CD4-positive, alpha-beta T cell treated with Interleukin-21 for 1 hour (primary cell): ENCODE measurements at regions not wholly inside any gene's neighbourhood (a gene's known extent, or its start where the extent isn't known, plus 50 kb on each side); places are given as distances from the start of the nearest gene placed in this dataset.
A peak's percentile ranks its signal among the peaks of the same experiment; 100 is the strongest.

ENCODE experiments used
- DNase-seq: peaks from one replicate; pipeline ENCODE4 v3.0.0-alpha.2; 2020

GRCh38 chr2:238727585-238728329 is 120.1 kb upstream of the TWIST2 start:
- DNase-seq, result no peak

- no peak for DNase-seq
Measured at GRCh38 chr2:238728330-238729260, 119.3 kb upstream of the TWIST2 start.

- DNase-seq, result no peak
Measured at GRCh38 chr2:238729261-238729935, 118.5 kb upstream of the TWIST2 start.

GRCh38 chr2:238730001-238730669 is 117.8 kb upstream of the TWIST2 start:
- no peak for DNase-seq

- no peak for DNase-seq
Measured at GRCh38 chr2:238730881-238731280, 117.0 kb upstream of the TWIST2 start.

- peak; percentile 4 for DNase-seq
Measured at GRCh38 chr2:238731961-238732360, 115.9 kb upstream of the TWIST2 start.

- DNase-seq, result no peak
Measured at GRCh38 chr2:238738917-238739316, 109.0 kb upstream of the TWIST2 start.

GRCh38 chr2:238739668-238740067 is 108.2 kb upstream of the TWIST2 start:
- DNase-seq, result no peak

- no peak for DNase-seq
Measured at GRCh38 chr2:238741277-238741676, 106.6 kb upstream of the TWIST2 start.

GRCh38 chr2:238742066-238742465 is 105.8 kb upstream of the TWIST2 start:
- DNase-seq, result no peak

- DNase-seq, result no peak
Measured at GRCh38 chr2:238742664-238743063, 105.2 kb upstream of the TWIST2 start.

- DNase-seq, result no peak
Measured at GRCh38 chr2:238743243-238744065, 104.4 kb upstream of the TWIST2 start.

GRCh38 chr2:238744951-238745350 is 102.9 kb upstream of the TWIST2 start:
- DNase-seq, result no peak

- DNase-seq, result no peak
Measured at GRCh38 chr2:238745997-238746396, 101.9 kb upstream of the TWIST2 start.

- no peak for DNase-seq
Measured at GRCh38 chr2:238747114-238747513, 100.8 kb upstream of the TWIST2 start.

GRCh38 chr2:238747557-238747956 is 100.3 kb upstream of the TWIST2 start:
- no peak for DNase-seq

- DNase-seq, result no peak
Measured at GRCh38 chr2:238750212-238750904, 97.5 kb upstream of the TWIST2 start.

GRCh38 chr2:238754259-238754658 is 93.6 kb upstream of the TWIST2 start:
- no peak for DNase-seq

GRCh38 chr2:238761868-238762267 is 86.0 kb upstream of the TWIST2 start:
- no peak for DNase-seq

- DNase-seq, result no peak
Measured at GRCh38 chr2:238763471-238763995, 84.4 kb upstream of the TWIST2 start.

GRCh38 chr2:238765590-238765989 is 82.3 kb upstream of the TWIST2 start:
- DNase-seq, result no peak
